K562 (cell line): ENCODE measurements at regions not wholly inside any gene's neighbourhood (a gene's known extent, or its start where the extent isn't known, plus 50 kb on each side); places are given as distances from the start of the nearest gene placed in this dataset.

Source experiments
- HMGXB4 ChIP-seq: sonication (generic); formaldehyde crosslinking; IDR thresholded peaks from 2 replicates; pipeline ENCODE4 v1.8.1; 2023; ENCODE audit warnings: mild to moderate bottlenecking, missing genetic modification reagents
- HNRNPLL ChIP-seq: fragments of 200-400 bp; formaldehyde crosslinking; IDR thresholded peaks from 2 replicates; pipeline ENCODE4 v1.6.1; 2017; ENCODE audit warnings: low read length, low read depth, mild to moderate bottlenecking; ENCODE audit not compliant: poor library complexity, severe bottlenecking
- U2AF2 ChIP-seq: fragments of 200-400 bp; formaldehyde crosslinking; optimal IDR thresholded peaks from 2 replicates; pipeline ENCODE3; 2017; ENCODE audit warnings: low read depth, mild to moderate bottlenecking, low read length
- ZNF347 ChIP-seq: fragments of 450-650 bp; formaldehyde crosslinking; IDR thresholded peaks from 2 replicates; pipeline ENCODE4 v1.4.0; 2020; ENCODE audit warnings: low read depth, mild to moderate bottlenecking, moderate library complexity

GRCh38 chr6:56839533-56840183, 115.2 kb upstream of the BEND6 start:
- TF ChIP-seq HMGXB4 (CRISPR knock-in tag) (no peak), ZNF347 (CRISPR knock-in tag) (no peak), U2AF2 (no peak), HNRNPLL (no peak)
